GM23338 (cell line): ENCODE measurements at regions not wholly inside any gene's neighbourhood (a gene's known extent, or its start where the extent isn't known, plus 50 kb on each side); places are given as distances from the start of the nearest gene placed in this dataset.

Experiments used
- ATAC-seq: fragments of 200-7000 bp; cut with Tn5 transposase; 3 replicates; pipeline ENCODE4 v1.9.1; 2020
- DNase-seq: peaks from one replicate; pipeline ENCODE4 v3.0.0-alpha.2; 2015; ENCODE audit warnings: low spot score
- H2AFZ ChIP-seq: fragments of 200-600 bp; sonication (generic); 2 replicates; pipeline ENCODE4 v1.8.0; 2016; ENCODE audit warnings: antibody characterized with exemption, mild to moderate bottlenecking, moderate library complexity
- H3F3A ChIP-seq: fragments of 200-600 bp; sonication (generic); replicated peaks from 2 replicates; pipeline ENCODE4 v1.8.0; 2017; ENCODE audit warnings: antibody characterized with exemption, mixed run types, low read depth
- H3K27ac ChIP-seq: fragments of 200-600 bp; sonication (generic); 2 replicates; pipeline ENCODE4 v1.6.1; 2016; ENCODE audit warnings: low read depth
- H3K27me3 ChIP-seq: fragments of 200-600 bp; sonication (generic); 2 replicates; pipeline ENCODE4 v1.8.0; 2016; ENCODE audit warnings: mild to moderate bottlenecking, mixed run types, moderate library complexity; ENCODE audit not compliant: insufficient read depth
- H3K36me3 ChIP-seq: fragments of 200-600 bp; sonication (generic); 2 replicates; pipeline ENCODE4 v1.8.0; 2016; ENCODE audit warnings: mild to moderate bottlenecking; ENCODE audit not compliant: insufficient read depth
- H3K4me1 ChIP-seq: fragments of 200-600 bp; sonication (generic); 2 replicates; pipeline ENCODE4 v1.8.0; 2016; ENCODE audit warnings: mild to moderate bottlenecking, moderate library complexity; ENCODE audit not compliant: insufficient read depth
- H3K4me2 ChIP-seq: fragments of 200-600 bp; sonication (generic); 2 replicates; pipeline ENCODE4 v1.7.1; 2017; ENCODE audit warnings: mixed run types
- H3K4me3 ChIP-seq: fragments of 200-600 bp; sonication (generic); 2 replicates; pipeline ENCODE4 v1.6.1; 2016; ENCODE audit warnings: mixed run types
- H3K79me2 ChIP-seq: fragments of 200-600 bp; sonication (generic); replicated peaks from 2 replicates; pipeline ENCODE4 v1.8.0; 2017; ENCODE audit warnings: mild to moderate bottlenecking; ENCODE audit not compliant: insufficient read depth
- H3K9me2 ChIP-seq: fragments of 200-600 bp; sonication (generic); 2 replicates; pipeline ENCODE4 v1.8.0; 2017; ENCODE audit not compliant: insufficient read depth
- H4K20me1 ChIP-seq: fragments of 200-600 bp; sonication (generic); replicated peaks from 2 replicates; pipeline ENCODE4 v1.8.0; 2017; ENCODE audit warnings: mild to moderate bottlenecking; ENCODE audit not compliant: insufficient read depth
- H3K27ac Mint-ChIP-seq: 2 replicates; pipeline ENCODE4 v1.8.0; 2020; ENCODE audit warnings: inconsistent platforms, mild to moderate bottlenecking, moderate library complexity, mixed read lengths
- H3K27me3 Mint-ChIP-seq: 3 replicates; pipeline ENCODE4 v1.8.0; 2022; ENCODE audit warnings: low read depth, mild to moderate bottlenecking, moderate library complexity, mixed read lengths, inconsistent platforms; ENCODE audit not compliant: insufficient read depth, poor library complexity
- H3K36me3 Mint-ChIP-seq: 3 replicates; pipeline ENCODE4 v1.8.0; 2021; ENCODE audit warnings: low read depth, mild to moderate bottlenecking, inconsistent platforms, moderate library complexity, mixed read lengths
- H3K4me1 Mint-ChIP-seq: 3 replicates; pipeline ENCODE4 v1.8.0; 2020; ENCODE audit warnings: mild to moderate bottlenecking, inconsistent platforms, mixed read lengths
- H3K4me3 Mint-ChIP-seq: 3 replicates; pipeline ENCODE4 v1.8.0; 2021; ENCODE audit warnings: moderate library complexity, mild to moderate bottlenecking, inconsistent platforms, mixed read lengths
- H3K9me3 Mint-ChIP-seq: 3 replicates; pipeline ENCODE4 v1.8.0; 2020; ENCODE audit warnings: moderate library complexity, mild to moderate bottlenecking, inconsistent platforms, mixed read lengths
- CREB1 ChIP-seq: fragments of 250-450 bp; sonication (Bioruptor Pico); IDR thresholded peaks from 2 replicates; pipeline ENCODE4 v1.5.0; 2020; ENCODE audit warnings: low read depth, mild to moderate bottlenecking, moderate library complexity
- CTCF ChIP-seq, 2 experiments: fragments of 200-600 bp in 1 of 2; sonication (generic) in 1 of 2; conservative IDR thresholded peaks; 2 replicates each; pipeline versions ENCODE4 v1.5.1 to v1.6.1; 2016 to 2017; ENCODE audit warnings: antibody characterized with exemption in 2 of 2, low read depth in 2 of 2, mild to moderate bottlenecking in 2 of 2, moderate library complexity in 1 of 2
- ETS1 ChIP-seq: IDR thresholded peaks from 2 replicates; pipeline ENCODE4 v1.6.1; 2016; ENCODE audit warnings: antibody characterized with exemption
- EZH2 ChIP-seq: fragments of 200-600 bp; sonication (generic); IDR thresholded peaks from one replicate; pipeline ENCODE4 v1.8.0; 2017; ENCODE audit warnings: antibody characterized with exemption, mild to moderate bottlenecking, low read depth; ENCODE audit not compliant: unreplicated experiment
- EZH2phosphoT487 ChIP-seq: fragments of 200-600 bp; sonication (generic); IDR thresholded peaks from one replicate; pipeline ENCODE4 v1.8.1; 2018; ENCODE audit warnings: antibody characterized with exemption; ENCODE audit not compliant: unreplicated experiment
- JUNB ChIP-seq: IDR thresholded peaks from one replicate; pipeline ENCODE4 v1.6.1; 2016; ENCODE audit warnings: antibody characterized with exemption; ENCODE audit not compliant: unreplicated experiment
- NANOG ChIP-seq: IDR thresholded peaks from 2 replicates; pipeline ENCODE4 v1.6.1; 2016; ENCODE audit warnings: antibody characterized with exemption, borderline replicate concordance
- POLR2AphosphoS5 ChIP-seq: IDR thresholded peaks from 2 replicates; pipeline ENCODE4 v1.6.1; 2016; ENCODE audit warnings: antibody characterized with exemption, low read depth
- REST ChIP-seq: IDR thresholded peaks from one replicate; pipeline ENCODE4 v1.6.1; 2018; ENCODE audit warnings: antibody characterized with exemption; ENCODE audit not compliant: unreplicated experiment
- STAT1 ChIP-seq: IDR thresholded peaks from one replicate; pipeline ENCODE4 v1.6.1; 2016; ENCODE audit warnings: antibody characterized with exemption; ENCODE audit not compliant: unreplicated experiment
- ZNF114 ChIP-seq: fragments of 250-450 bp; sonication (Bioruptor Pico); IDR thresholded peaks from 2 replicates; pipeline ENCODE4 v1.5.0; 2020; ENCODE audit warnings: mild to moderate bottlenecking, moderate library complexity
- ZNF331 ChIP-seq: fragments of 250-450 bp; sonication (Bioruptor Pico); IDR thresholded peaks from 2 replicates; pipeline ENCODE4 v1.5.0; 2020; ENCODE audit warnings: low read depth, mild to moderate bottlenecking, moderate library complexity
- ZNF462 ChIP-seq: fragments of 250-450 bp; sonication (Bioruptor Pico); IDR thresholded peaks from 2 replicates; pipeline ENCODE4 v1.5.0; 2020; ENCODE audit warnings: mild to moderate bottlenecking, moderate library complexity

- Histone ChIP-seq H3K4me2 (no peak overlapping the region), H4K20me1 (no peaks in the 10 kb centered on the region), H3K4me3 (no peak overlapping the region), H3K4me1 (no peaks in the 10 kb centered on the region), H3K27ac (no peak overlapping the region), H3K9me2 (0 out of 2 replicates have a peak, but pooled peaks cover 7% of the 10 kb centered on the region), H3F3A (no peaks in the 10 kb centered on the region), H3K27me3 (no peaks in the 10 kb centered on the region), H2AFZ (no peak overlapping the region), H3K36me3 (no peaks in the 10 kb centered on the region), H3K79me2 (no peaks in the 10 kb centered on the region)
- no peak overlapping the region for H3K4me3 Mint-ChIP-seq
- H3K27ac Mint-ChIP-seq: no peak overlapping the region
- no peaks in the 10 kb centered on the region for H3K4me1 Mint-ChIP-seq
- TF ChIP-seq ZNF114 (no peak), STAT1 (no peak), CTCF (conservative IDR thresholded peaks at IDR 0.05; ENCODE audit: low read depth in 2 of 2) (no peak), JUNB (no peak), ETS1 (no peak), REST (no peak), CREB1 (CRISPR knock-in tag) (no peak), POLR2AphosphoS5 (no peak), ZNF462 (no peak), EZH2phosphoT487 (no peak), NANOG (no peak), EZH2 (no peak), ZNF331 (CRISPR knock-in tag) (no peak)
- ATAC-seq: no peak
- DNase-seq: no peak
- H3K9me3 Mint-ChIP-seq: no peaks in the 10 kb centered on the region
- H3K27me3 Mint-ChIP-seq: no peaks in the 10 kb centered on the region
- no peaks in the 10 kb centered on the region for H3K36me3 Mint-ChIP-seq
Observed at GRCh38 chr16:65832679-65833078, 533.8 kb upstream of the CDH5 start.
